ENCODE measurements at regions not wholly inside any gene's neighbourhood (a gene's known extent, or its start where the extent isn't known, plus 50 kb on each side); places are given as distances from the start of the nearest gene placed in this dataset.

GRCh38 chr10:124256151-124256550 lies 162.6 kb downstream of the OAT start:
- TF ChIP-seq CTCF (IDR thresholded peaks at IDR 0.05) (no peak), POLR2AphosphoS5 (IDR thresholded peaks at IDR 0.05) (no peak), POLR2A (IDR thresholded peaks at IDR 0.05) (no peak), EP300 (IDR thresholded peaks at IDR 0.05) (no peak)

All from sigmoid colon (tissue), 4 donors.